CD4-positive, alpha-beta T cell (primary cell): ENCODE measurements at regions not wholly inside any gene's neighbourhood (a gene's known extent, or its start where the extent isn't known, plus 50 kb on each side); places are given as distances from the start of the nearest gene placed in this dataset.

Source experiments
- ATAC-seq: fragments of 200-7000 bp; cut with Tn5 transposase; one replicate; pipeline ENCODE4 v1.10.0; 2022; ENCODE audit warnings: mild to moderate bottlenecking; ENCODE audit not compliant: poor library complexity
- CTCF ChIA-PET: fragments of 350-600 bp; sonication (Branson Sonifier 250); formaldehyde crosslinking; loops from one replicate; lab custom pipeline; 2021; ENCODE audit warnings: antibody characterized with exemption, inconsistent platforms; lab: Charles Lee
- POLR2A ChIA-PET: fragments of 350-600 bp; sonication (Branson Sonifier 250); formaldehyde crosslinking; loops from one replicate; lab custom pipeline; 2021; ENCODE audit warnings: antibody characterized with exemption, inconsistent platforms; lab: Charles Lee
- DNase-seq, 14 experiments: peaks; one replicate each; pipeline ENCODE4 v3.0.0-alpha.2; 2013 to 2020; ENCODE audit warnings: mixed read lengths in 2 of 14
- H3K27ac ChIP-seq, 2 donors: one replicate each; pipeline versions ENCODE4 v1.5.1 to v1.7.0; 2013; ENCODE audit warnings: low read length in 2 of 2, low read depth in 1 of 2, mild to moderate bottlenecking in 1 of 2
- H3K27me3 ChIP-seq, 2 experiments: 1 replicate in 1 of 2; 2 replicates in 1 of 2; pipeline versions ENCODE4 v1.6.1 to v1.7.0; 2013; ENCODE audit warnings: low read length in 2 of 2, control low read depth in 1 of 2, mild to moderate bottlenecking in 1 of 2, moderate library complexity in 1 of 2; ENCODE audit not compliant: insufficient read depth in 2 of 2, control insufficient read depth in 1 of 2
- H3K36me3 ChIP-seq: one replicate; pipeline ENCODE4 v1.6.1; 2013; ENCODE audit warnings: low read length, control low read depth; ENCODE audit not compliant: insufficient read depth
- H3K4me1 ChIP-seq: one replicate; pipeline ENCODE4 v1.6.1; 2013; ENCODE audit warnings: low read length, control low read depth; ENCODE audit not compliant: insufficient read depth
- H3K4me3 ChIP-seq: one replicate; pipeline ENCODE4 v1.5.1; 2013; ENCODE audit warnings: mild to moderate bottlenecking, low read length, moderate library complexity
- H3K9me3 ChIP-seq, 2 experiments: 1 replicate in 1 of 2; 2 replicates in 1 of 2; pipeline versions ENCODE4 v1.6.1 to v1.7.0; 2013; ENCODE audit warnings: low read length in 2 of 2, mild to moderate bottlenecking in 2 of 2, control low read depth in 1 of 2, moderate library complexity in 1 of 2; ENCODE audit not compliant: control insufficient read depth in 1 of 2, insufficient read depth in 1 of 2
- H3K27ac Mint-ChIP-seq: one replicate; pipeline ENCODE4 v1.8.0; 2020; ENCODE audit warnings: mixed read lengths
- H3K27me3 Mint-ChIP-seq: one replicate; pipeline ENCODE4 v1.8.0; 2021; ENCODE audit warnings: mixed read lengths
- H3K36me3 Mint-ChIP-seq: one replicate; pipeline ENCODE4 v1.8.0; 2021; ENCODE audit warnings: low read depth, mixed read lengths
- H3K4me1 Mint-ChIP-seq: one replicate; pipeline ENCODE4 v1.8.0; 2021; ENCODE audit warnings: low read depth, mixed read lengths
- H3K4me3 Mint-ChIP-seq: one replicate; pipeline ENCODE4 v1.8.0; 2020; ENCODE audit warnings: mild to moderate bottlenecking, mixed read lengths
- H3K9me3 Mint-ChIP-seq: one replicate; pipeline ENCODE4 v1.8.0; 2020; ENCODE audit warnings: mixed read lengths
- CTCF ChIP-seq: fragments of 200-600 bp; IDR thresholded peaks from one replicate; pipeline ENCODE4 v1.8.0; 2022; ENCODE audit warnings: antibody characterized with exemption, mild to moderate bottlenecking
- intact Hi-C, 2 experiments: fragments of 100-400 bp; cut with DNase I in 1 of 2; cut with micrococcal nuclease in 1 of 2; formaldehyde crosslinking; loops; one replicate each; pipeline versions ENCODE4 v1.15.1 to v1.9.0; 2023 to 2025; cut with DNase I, micrococcal nuclease

DNA sequence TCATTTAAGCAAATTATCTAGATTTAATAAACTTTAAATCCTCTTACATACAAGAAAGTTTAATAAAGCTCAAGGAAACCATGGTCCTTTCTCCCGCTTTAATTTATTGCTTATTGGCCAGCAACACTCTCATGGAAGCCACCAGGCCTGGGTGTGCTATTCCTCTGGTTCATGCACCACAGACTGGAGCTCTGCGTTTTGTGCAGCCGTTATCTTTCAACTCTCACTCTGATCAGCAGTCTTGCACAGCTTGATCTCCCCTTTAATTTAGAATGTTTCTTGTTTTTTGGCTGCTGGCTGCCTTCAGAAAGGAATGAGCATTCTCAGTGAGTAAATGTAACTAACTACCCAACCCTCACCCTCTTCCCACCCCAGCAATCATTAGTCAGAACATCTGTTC, 318.7 kb downstream of the MEIS1 start:
- Mint-ChIP-seq H3K27ac (no peak overlapping the region), H3K4me1 (no peaks in the 10 kb centered on the region), H3K9me3 (no peaks in the 10 kb centered on the region), H3K4me3 (no peak overlapping the region), H3K36me3 (no peaks in the 10 kb centered on the region), H3K27me3 (no peaks in the 10 kb centered on the region)
- no peaks in the 10 kb centered on the region for H3K9me3 ChIP-seq
- DNase-seq, result no peak
- intact Hi-C loops, result no loop called here
- no peaks in the 10 kb centered on the region for H3K36me3 ChIP-seq
- POLR2A ChIA-PET, result no interaction called here
- H3K27me3 ChIP-seq, result no peaks in the 10 kb centered on the region
- H3K4me3 ChIP-seq, result no peak overlapping the region
- no peak for TF ChIP-seq CTCF
- CTCF ChIA-PET, result no interaction called here
- no peaks in the 10 kb centered on the region for H3K4me1 ChIP-seq
- ATAC-seq, result no peak
- H3K27ac ChIP-seq, result no peak overlapping the region

GRCh38 chr2:66755974-66756373, 321.0 kb downstream of the MEIS1 start:
- ChIA-PET POLR2A (no interaction called here), CTCF (no interaction called here)
- Histone ChIP-seq H3K27me3 (no peaks in the 10 kb centered on the region), H3K4me3 (no peak overlapping the region), H3K4me1 (no peaks in the 10 kb centered on the region), H3K36me3 (no peaks in the 10 kb centered on the region), H3K9me3 (no peaks in the 10 kb centered on the region), H3K27ac (no peak overlapping the region)
- no peak overlapping the region for H3K27ac Mint-ChIP-seq
- no peaks in the 10 kb centered on the region for H3K4me1 Mint-ChIP-seq
- no peaks in the 10 kb centered on the region for H3K36me3 Mint-ChIP-seq
- DNase-seq, result no peak
- no peak for TF ChIP-seq CTCF
- no peak for ATAC-seq
- intact Hi-C loops, result no loop called here
- H3K4me3 Mint-ChIP-seq, result no peak overlapping the region
- H3K27me3 Mint-ChIP-seq, result no peaks in the 10 kb centered on the region
- no peaks in the 10 kb centered on the region for H3K9me3 Mint-ChIP-seq

GRCh38 chr2:66761826-66762225, 326.9 kb downstream of the MEIS1 start:
- no peaks in the 10 kb centered on the region for H3K9me3 ChIP-seq
- ChIA-PET POLR2A (no interaction called here), CTCF (no interaction called here)
- DNase-seq (no peak), ATAC-seq (no peak)
- Mint-ChIP-seq H3K4me1 (no peaks in the 10 kb centered on the region), H3K4me3 (no peak overlapping the region), H3K36me3 (no peaks in the 10 kb centered on the region), H3K27ac (no peak overlapping the region), H3K27me3 (no peaks in the 10 kb centered on the region), H3K9me3 (no peaks in the 10 kb centered on the region)
- no peak for TF ChIP-seq CTCF
- H3K4me1 ChIP-seq, result no peaks in the 10 kb centered on the region
- H3K27ac ChIP-seq, result no peak overlapping the region
- no peaks in the 10 kb centered on the region for H3K27me3 ChIP-seq
- H3K36me3 ChIP-seq, result no peaks in the 10 kb centered on the region
- H3K4me3 ChIP-seq, result no peak overlapping the region
- intact Hi-C loops, result no loop called here
